H1 (cell line): ENCODE measurements at regions not wholly inside any gene's neighbourhood (a gene's known extent, or its start where the extent isn't known, plus 50 kb on each side); places are given as distances from the start of the nearest gene placed in this dataset.

Experiments used
- TCF12 ChIP-seq: IDR thresholded peaks from 2 replicates; pipeline ENCODE4 v1.6.1; 2011; ENCODE audit warnings: low read depth, mild to moderate bottlenecking, low read length
- TEAD4 ChIP-seq: IDR thresholded peaks from 2 replicates; pipeline ENCODE4 v1.6.1; 2012; ENCODE audit warnings: low read depth, low read length, inconsistent platforms, mixed read lengths

DNA sequence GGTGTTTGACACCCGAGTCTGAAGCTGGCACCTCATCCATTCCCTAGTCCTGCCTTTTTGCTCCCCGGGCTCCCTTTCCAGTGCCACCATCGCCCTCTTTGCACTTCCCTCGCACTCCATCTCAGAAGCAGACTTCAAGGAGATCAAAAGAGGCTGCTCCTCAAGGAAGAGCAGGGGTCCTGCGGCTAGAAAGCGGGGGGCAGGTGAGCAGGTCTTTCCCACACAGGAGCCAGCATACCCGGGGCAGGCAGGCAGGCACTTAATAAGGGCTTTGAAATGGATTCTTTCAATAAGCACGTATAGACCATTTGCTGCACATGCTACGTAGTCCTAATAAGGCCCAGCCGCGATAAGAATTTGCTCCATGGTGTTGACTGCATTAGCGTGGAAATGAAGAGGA, 125.9 kb upstream of the PROX1 start (continued):
- TF ChIP-seq TEAD4 = no peak
- TF ChIP-seq TCF12 = no peak
